Activated T-helper 17 cell treated with anti-CD3 and anti-CD28 coated beads, Interleukin-2, amount 50 U/mL, for 72 hours (primary cell): ENCODE measurements at regions not wholly inside any gene's neighbourhood (a gene's known extent, or its start where the extent isn't known, plus 50 kb on each side); places are given as distances from the start of the nearest gene placed in this dataset.
"Not testable (repeated sequence)": the region's sequence is repeated elsewhere in the genome, so short reads cannot be mapped to it uniquely, and the experiment has no call there.

Source experiments
- ATAC-seq: fragments of 150-1000 bp; cut with Tn5 transposase; replicated peaks from 2 replicates; pipeline ENCODE4 v1.10.0; 2021; ENCODE audit warnings: mild to moderate bottlenecking, moderate library complexity
- H3K27ac Mint-ChIP-seq: one replicate; pipeline ENCODE4 v1.8.0; 2022; ENCODE audit warnings: mixed read lengths
- H3K27me3 Mint-ChIP-seq: one replicate; pipeline ENCODE4 v1.8.0; 2022; ENCODE audit warnings: mixed read lengths
- H3K36me3 Mint-ChIP-seq: one replicate; pipeline ENCODE4 v1.8.0; 2022; ENCODE audit warnings: low read depth, mild to moderate bottlenecking, mixed read lengths
- H3K4me1 Mint-ChIP-seq: one replicate; pipeline ENCODE4 v1.8.0; 2022; ENCODE audit warnings: mixed read lengths
- H3K4me3 Mint-ChIP-seq: one replicate; pipeline ENCODE4 v1.8.0; 2022; ENCODE audit warnings: mild to moderate bottlenecking, mixed read lengths
- H3K9me3 Mint-ChIP-seq: one replicate; pipeline ENCODE4 v1.8.0; 2022; ENCODE audit warnings: mixed read lengths

DNA sequence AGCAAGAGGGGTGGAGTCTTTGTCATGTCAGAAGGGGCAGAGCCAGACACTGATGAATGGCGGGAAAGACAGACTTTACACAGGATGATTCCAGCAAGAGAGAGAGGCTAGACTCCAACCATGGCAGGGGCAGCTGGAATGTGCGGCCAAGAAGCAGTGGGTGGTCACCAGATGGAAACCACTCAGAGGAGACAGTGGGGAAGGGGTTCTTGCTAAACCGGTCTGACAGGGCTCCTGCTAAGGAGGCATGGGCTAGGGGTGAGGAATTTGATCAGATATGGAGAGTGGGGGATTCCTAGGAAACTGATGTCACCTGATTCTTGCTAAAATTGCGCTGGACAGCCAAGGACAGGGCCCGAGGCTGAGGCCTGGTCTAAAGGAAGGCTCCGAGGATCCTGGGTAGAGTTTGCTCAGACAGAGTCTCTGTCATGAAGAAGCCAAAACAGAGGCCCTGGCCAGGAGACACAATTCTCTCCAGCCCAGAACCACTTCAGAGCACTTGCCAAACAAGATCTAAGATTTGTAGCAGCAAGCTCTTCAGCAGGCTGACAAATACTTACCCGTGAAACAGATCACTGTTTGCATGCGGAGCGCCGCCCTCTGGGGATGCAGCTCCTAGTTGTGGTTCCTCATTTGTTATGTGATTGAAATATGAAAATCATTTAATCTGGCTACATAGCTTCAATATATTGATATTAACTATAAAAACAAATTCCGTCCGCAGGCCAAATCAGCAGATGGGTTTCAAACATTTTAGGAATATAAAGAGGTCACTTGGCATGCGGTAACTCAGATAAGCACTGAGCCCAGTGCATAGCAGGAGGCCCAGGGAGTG lies 377.0 kb downstream of the TCERG1L start:
- Mint-ChIP-seq H3K4me3 (no peak overlapping the region), H3K9me3 (no peaks in the 10 kb centered on the region), H3K36me3 (no peaks in the 10 kb centered on the region), H3K4me1 (no peaks in the 10 kb centered on the region), H3K27ac (no peak overlapping the region), H3K27me3 (peaks cover 6% of the 10 kb centered on the region)
- ATAC-seq = no peak

GRCh38 chr10:130935128-130935439 lies 376.4 kb downstream of the TCERG1L start:
- Mint-ChIP-seq H3K4me3 (no peak overlapping the region), H3K9me3 (no peaks in the 10 kb centered on the region)
- ATAC-seq = no peak

GRCh38 chr10:130935897-130936550 lies 375.5 kb downstream of the TCERG1L start:
- no peak for ATAC-seq
- no peaks in the 10 kb centered on the region for H3K4me1 Mint-ChIP-seq
- no peak overlapping the region for H3K4me3 Mint-ChIP-seq
- no peaks in the 10 kb centered on the region for H3K36me3 Mint-ChIP-seq
- H3K27me3 Mint-ChIP-seq = peaks cover 6% of the 10 kb centered on the region
- H3K27ac Mint-ChIP-seq = no peak overlapping the region
- no peaks in the 10 kb centered on the region for H3K9me3 Mint-ChIP-seq

More at GRCh38 chr10:130935128-130935439, 376.4 kb downstream of the TCERG1L start:
- H3K27me3 Mint-ChIP-seq = peaks cover 6% of the 10 kb centered on the region
- H3K36me3 Mint-ChIP-seq = no peaks in the 10 kb centered on the region
- no peaks in the 10 kb centered on the region for H3K4me1 Mint-ChIP-seq
- no peak overlapping the region for H3K27ac Mint-ChIP-seq

DNA sequence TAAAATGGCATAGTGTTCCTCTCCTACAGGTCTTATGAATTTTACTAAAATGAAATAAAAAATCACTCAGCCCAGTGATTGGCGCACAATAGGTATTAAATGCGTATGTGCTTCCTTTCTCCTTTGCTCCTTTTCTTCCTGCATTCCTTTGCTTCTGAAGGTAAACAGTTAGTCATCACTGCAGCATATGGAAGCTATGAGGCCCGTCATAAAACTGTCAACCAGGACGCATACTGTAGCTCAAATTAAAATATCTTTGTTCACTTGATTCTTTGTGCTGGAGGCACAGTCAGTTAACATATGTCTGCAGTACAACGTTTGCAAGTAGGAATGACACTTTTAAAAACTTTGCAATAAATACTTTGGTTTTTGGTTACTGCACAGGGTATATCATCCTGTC lies 374.7 kb downstream of the TCERG1L start:
- no peak for ATAC-seq
- H3K36me3 Mint-ChIP-seq = no peaks in the 10 kb centered on the region
- H3K4me1 Mint-ChIP-seq = no peaks in the 10 kb centered on the region
- H3K4me3 Mint-ChIP-seq = no peak overlapping the region
- no peak overlapping the region for H3K27ac Mint-ChIP-seq
- H3K9me3 Mint-ChIP-seq = no peaks in the 10 kb centered on the region
- peaks cover 6% of the 10 kb centered on the region for H3K27me3 Mint-ChIP-seq

DNA sequence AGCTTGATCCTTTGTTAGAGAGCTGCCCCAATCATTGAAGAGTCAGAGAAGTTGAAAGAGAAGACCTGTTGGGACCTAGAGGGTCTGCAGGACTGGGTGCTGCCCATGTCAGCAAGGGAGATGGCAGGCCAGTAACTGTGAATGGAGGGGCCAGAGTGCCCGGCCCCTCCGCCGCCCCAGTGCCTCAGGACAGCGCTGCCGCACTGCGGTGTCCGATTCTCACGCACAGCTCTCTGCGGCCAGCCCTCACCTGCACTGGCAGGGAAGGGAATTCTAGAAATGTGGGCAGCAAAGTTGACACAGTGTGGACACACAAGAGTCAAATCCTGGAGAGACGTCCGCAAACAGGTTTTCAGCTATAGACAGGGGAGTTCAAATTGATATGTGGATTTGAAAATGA lies 373.5 kb downstream of the TCERG1L start:
- Mint-ChIP-seq H3K27me3 (peaks cover 6% of the 10 kb centered on the region), H3K36me3 (no peaks in the 10 kb centered on the region), H3K27ac (no peak overlapping the region), H3K4me3 (no peak overlapping the region), H3K9me3 (no peaks in the 10 kb centered on the region), H3K4me1 (no peaks in the 10 kb centered on the region)
- ATAC-seq = no peak

GRCh38 chr10:130938891-130939290 lies 372.6 kb downstream of the TCERG1L start:
- H3K36me3 Mint-ChIP-seq, ATAC-seq, H3K4me3 Mint-ChIP-seq, H3K27me3 Mint-ChIP-seq, H3K27ac Mint-ChIP-seq, H3K4me1 Mint-ChIP-seq, H3K9me3 Mint-ChIP-seq: not testable (repeated sequence)

- no peak overlapping the region for H3K27ac Mint-ChIP-seq
- no peak for ATAC-seq
- H3K4me1 Mint-ChIP-seq = no peaks in the 10 kb centered on the region
- no peak overlapping the region for H3K4me3 Mint-ChIP-seq
- no peaks in the 10 kb centered on the region for H3K36me3 Mint-ChIP-seq
- peaks cover 9% of the 10 kb centered on the region for H3K27me3 Mint-ChIP-seq
- no peaks in the 10 kb centered on the region for H3K9me3 Mint-ChIP-seq
Measured at GRCh38 chr10:130941886-130942285, 369.6 kb downstream of the TCERG1L start.

GRCh38 chr10:130952086-130952485 lies 359.4 kb downstream of the TCERG1L start:
- Mint-ChIP-seq H3K36me3 (no peaks in the 10 kb centered on the region), H3K27me3 (peaks cover 3% of the 10 kb centered on the region), H3K27ac (no peak overlapping the region), H3K4me1 (no peaks in the 10 kb centered on the region), H3K9me3 (peaks cover 3% of the 10 kb centered on the region), H3K4me3 (no peak overlapping the region)
- ATAC-seq = no peak

DNA sequence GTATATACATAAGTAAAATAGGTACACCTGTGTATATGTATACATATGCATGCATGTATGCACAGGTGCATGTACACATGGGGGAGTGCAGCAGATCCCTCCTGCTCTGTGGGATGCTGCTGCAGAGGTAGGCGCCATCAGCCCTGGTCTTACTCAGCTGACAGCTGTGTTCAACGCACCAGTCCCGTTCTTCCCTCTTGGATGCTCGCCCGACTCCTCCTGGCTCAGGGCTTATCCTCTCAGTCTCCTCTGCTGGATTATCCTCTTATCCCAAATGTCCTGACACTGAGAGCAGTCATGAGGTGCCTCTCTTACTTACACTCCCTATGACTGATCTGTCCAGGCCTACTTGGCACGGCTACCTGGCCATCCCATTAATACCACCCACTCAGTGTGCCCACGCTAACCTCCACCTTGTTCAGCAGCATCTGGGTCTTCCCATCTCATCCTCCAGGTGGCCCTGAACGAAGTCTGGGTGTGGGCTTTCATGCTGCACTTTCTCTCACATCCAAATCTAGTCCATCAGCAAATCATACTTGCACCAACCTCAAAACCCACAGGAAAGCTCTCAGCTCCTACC lies 357.1 kb downstream of the TCERG1L start:
- no peak overlapping the region for H3K4me3 Mint-ChIP-seq
- H3K36me3 Mint-ChIP-seq = no peaks in the 10 kb centered on the region
- peaks cover 3% of the 10 kb centered on the region for H3K27me3 Mint-ChIP-seq
- no peaks in the 10 kb centered on the region for H3K4me1 Mint-ChIP-seq
- no peak overlapping the region for H3K27ac Mint-ChIP-seq
- no peak for ATAC-seq
- H3K9me3 Mint-ChIP-seq = peaks cover 3% of the 10 kb centered on the region

DNA sequence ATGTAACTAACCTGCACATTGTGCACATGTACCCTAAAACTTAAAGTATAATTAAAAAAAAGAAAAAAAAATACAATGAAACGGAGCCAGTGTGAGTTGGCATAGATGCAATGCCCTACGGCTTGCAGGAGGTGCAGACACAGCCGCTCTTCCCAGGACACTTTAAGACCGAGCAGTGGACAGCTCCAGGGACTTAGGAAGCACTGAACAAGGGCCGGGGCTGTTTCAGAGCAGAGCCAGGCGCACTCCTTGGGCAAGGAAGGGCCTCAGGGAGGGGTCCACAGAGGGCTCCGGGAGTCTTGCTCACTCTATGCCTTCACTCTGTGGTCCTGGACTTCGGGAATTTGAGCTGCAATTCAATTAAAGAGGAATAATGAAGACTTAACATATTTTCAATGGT lies 355.3 kb downstream of the TCERG1L start:
- Mint-ChIP-seq H3K27me3 (no peaks in the 10 kb centered on the region), H3K27ac (no peak overlapping the region), H3K4me1 (no peaks in the 10 kb centered on the region), H3K9me3 (peaks cover 3% of the 10 kb centered on the region), H3K4me3 (no peak overlapping the region), H3K36me3 (no peaks in the 10 kb centered on the region)
- ATAC-seq = no peak

GRCh38 chr10:130957423-130957822 lies 354.1 kb downstream of the TCERG1L start:
- H3K36me3 Mint-ChIP-seq = no peaks in the 10 kb centered on the region
- H3K27me3 Mint-ChIP-seq = no peaks in the 10 kb centered on the region
- peaks cover 3% of the 10 kb centered on the region for H3K9me3 Mint-ChIP-seq

DNA sequence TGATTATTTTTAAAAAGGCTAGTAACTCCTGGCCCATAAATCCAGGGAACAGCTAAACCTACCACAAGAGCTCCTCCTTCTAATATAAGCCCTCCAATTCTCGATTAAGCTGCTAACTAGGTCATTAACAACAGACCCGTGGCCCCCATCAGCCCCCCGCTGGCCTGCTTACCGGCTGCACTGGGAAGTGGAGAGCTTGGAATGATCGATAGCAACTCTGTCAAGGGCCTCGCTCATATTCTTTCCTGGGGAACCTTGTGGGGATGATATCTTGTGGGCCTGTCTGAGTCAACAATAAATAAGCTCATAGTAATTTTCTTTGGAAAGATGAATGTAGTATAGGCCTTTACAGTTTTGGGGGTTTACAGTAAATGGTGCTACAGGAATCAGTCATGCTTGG lies 353.5 kb downstream of the TCERG1L start:
- Mint-ChIP-seq H3K27me3 (no peaks in the 10 kb centered on the region), H3K9me3 (peaks cover 3% of the 10 kb centered on the region), H3K27ac (no peak overlapping the region), H3K4me3 (no peak overlapping the region), H3K36me3 (no peaks in the 10 kb centered on the region), H3K4me1 (no peaks in the 10 kb centered on the region)
- no peak for ATAC-seq

More at GRCh38 chr10:130957423-130957822, 354.1 kb downstream of the TCERG1L start:
- no peak for ATAC-seq
- Mint-ChIP-seq H3K27ac (no peak overlapping the region), H3K4me3 (no peak overlapping the region), H3K4me1 (no peaks in the 10 kb centered on the region)

- ATAC-seq = no peak
- Mint-ChIP-seq H3K4me3 (no peak overlapping the region), H3K36me3 (no peaks in the 10 kb centered on the region), H3K27me3 (no peaks in the 10 kb centered on the region), H3K9me3 (peaks cover 3% of the 10 kb centered on the region), H3K4me1 (no peaks in the 10 kb centered on the region), H3K27ac (no peak overlapping the region)
Measured at GRCh38 chr10:130958981-130959751, 352.4 kb downstream of the TCERG1L start.

DNA sequence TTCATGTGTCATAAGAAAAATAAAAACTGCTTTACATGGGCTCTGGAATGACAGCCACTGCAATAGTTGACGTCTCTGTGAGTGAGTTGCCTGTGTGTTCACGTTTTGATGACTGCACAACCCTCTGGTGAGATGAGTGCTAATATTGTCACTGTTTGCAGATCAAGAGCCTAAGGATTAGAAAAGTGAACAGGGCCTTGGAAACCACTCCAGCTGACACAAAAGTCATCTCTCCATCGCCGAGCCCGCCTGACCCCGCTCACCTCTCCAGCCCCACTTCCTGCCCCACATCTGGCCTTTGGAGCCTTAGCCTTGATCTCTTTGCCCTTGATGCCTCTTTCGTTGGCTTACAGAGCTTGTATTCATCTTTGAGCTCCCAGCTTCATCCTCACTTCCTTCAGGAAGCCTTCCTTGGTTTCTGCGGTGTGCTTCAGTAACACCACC lies 351.7 kb downstream of the TCERG1L start:
- Mint-ChIP-seq H3K27ac (no peak overlapping the region), H3K9me3 (peaks cover 3% of the 10 kb centered on the region), H3K36me3 (no peaks in the 10 kb centered on the region), H3K4me3 (no peak overlapping the region), H3K4me1 (no peaks in the 10 kb centered on the region), H3K27me3 (no peaks in the 10 kb centered on the region)
- ATAC-seq = no peak
